Activated T-cell treated with anti-CD3 and anti-CD28 coated beads, Interleukin-2, amount 50 U/mL, for 4 hours (primary cell): ENCODE measurements at regions not wholly inside any gene's neighbourhood (a gene's known extent, or its start where the extent isn't known, plus 50 kb on each side); places are given as distances from the start of the nearest gene placed in this dataset.

Experiments used
- ATAC-seq, 2 donors: fragments of 200-7000 bp; cut with Tn5 transposase; one replicate each; pipeline ENCODE4 v1.10.0; 2021
- DNase-seq: peaks from one replicate; pipeline ENCODE4 v3.0.0-alpha.2; 2020
- H3K27me3 Mint-ChIP-seq: one replicate; pipeline ENCODE4 v1.8.0; 2021; ENCODE audit warnings: low read depth, mixed read lengths
- H3K36me3 Mint-ChIP-seq: one replicate; pipeline ENCODE4 v1.8.0; 2022; ENCODE audit warnings: mixed read lengths; ENCODE audit not compliant: insufficient read depth
- H3K4me1 Mint-ChIP-seq: one replicate; pipeline ENCODE4 v1.8.0; 2021; ENCODE audit warnings: low read depth, mixed read lengths
- H3K4me3 Mint-ChIP-seq: one replicate; pipeline ENCODE4 v1.8.0; 2021; ENCODE audit warnings: mild to moderate bottlenecking, moderate library complexity, mixed read lengths
- H3K9me3 Mint-ChIP-seq: one replicate; pipeline ENCODE4 v1.8.0; 2021; ENCODE audit warnings: mixed read lengths

GRCh38 chr7:42987648-42988214 lies 55.6 kb downstream of the MRPL32 start:
- ATAC-seq (no peak), DNase-seq (no peak)
- Mint-ChIP-seq H3K4me1 (no peaks in the 10 kb centered on the region), H3K27me3 (peaks cover 20% of the 10 kb centered on the region), H3K36me3 (no peaks in the 10 kb centered on the region), H3K4me3 (no peak overlapping the region), H3K9me3 (peaks cover 4% of the 10 kb centered on the region)

- no peak for DNase-seq
- no peak for ATAC-seq
- peaks cover 18% of the 10 kb centered on the region for H3K27me3 Mint-ChIP-seq
- H3K9me3 Mint-ChIP-seq: no peaks in the 10 kb centered on the region
- no peaks in the 10 kb centered on the region for H3K36me3 Mint-ChIP-seq
- H3K4me3 Mint-ChIP-seq: no peak overlapping the region
- no peaks in the 10 kb centered on the region for H3K4me1 Mint-ChIP-seq
Measured at GRCh38 chr7:42991024-42991423, 58.8 kb downstream of the MRPL32 start.

GRCh38 chr7:42991913-42992591 lies 59.9 kb downstream of the MRPL32 start:
- Mint-ChIP-seq H3K4me1 (no peaks in the 10 kb centered on the region), H3K36me3 (no peaks in the 10 kb centered on the region), H3K27me3 (peaks cover 14% of the 10 kb centered on the region), H3K4me3 (no peak overlapping the region), H3K9me3 (no peaks in the 10 kb centered on the region)
- no peak for ATAC-seq
- DNase-seq: no peak

DNA sequence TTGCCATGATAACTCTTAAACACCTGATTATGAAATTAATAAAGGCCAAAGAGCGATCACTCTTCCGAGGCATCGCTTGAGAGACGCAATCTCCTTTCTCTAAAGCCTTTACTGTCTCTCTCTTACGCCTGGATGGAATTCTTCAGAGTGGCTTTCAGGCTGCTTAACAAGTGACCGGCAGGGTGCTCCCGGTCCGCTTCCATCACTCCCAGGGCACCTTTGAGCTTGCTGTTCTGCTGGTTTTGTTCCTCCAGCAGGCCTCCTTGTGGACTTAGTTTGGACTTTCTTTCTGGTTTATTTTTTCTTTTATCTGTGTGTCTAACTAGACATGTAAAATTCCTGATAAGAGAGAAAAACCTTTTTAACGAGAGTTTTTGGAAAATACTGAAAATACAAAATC lies 60.9 kb downstream of the MRPL32 start:
- Mint-ChIP-seq H3K27me3 (peaks cover 12% of the 10 kb centered on the region), H3K9me3 (no peaks in the 10 kb centered on the region), H3K4me3 (no peak overlapping the region), H3K36me3 (no peaks in the 10 kb centered on the region), H3K4me1 (no peaks in the 10 kb centered on the region)
- DNase-seq: no peak
- no peak for ATAC-seq

GRCh38 chr7:42994096-42994495 lies 61.9 kb downstream of the MRPL32 start:
- H3K4me3 Mint-ChIP-seq: no peak overlapping the region
- ATAC-seq: no peak
- DNase-seq: no peak
- H3K9me3 Mint-ChIP-seq: no peaks in the 10 kb centered on the region
- no peaks in the 10 kb centered on the region for H3K36me3 Mint-ChIP-seq
- peaks cover 15% of the 10 kb centered on the region for H3K27me3 Mint-ChIP-seq
- no peaks in the 10 kb centered on the region for H3K4me1 Mint-ChIP-seq

DNA sequence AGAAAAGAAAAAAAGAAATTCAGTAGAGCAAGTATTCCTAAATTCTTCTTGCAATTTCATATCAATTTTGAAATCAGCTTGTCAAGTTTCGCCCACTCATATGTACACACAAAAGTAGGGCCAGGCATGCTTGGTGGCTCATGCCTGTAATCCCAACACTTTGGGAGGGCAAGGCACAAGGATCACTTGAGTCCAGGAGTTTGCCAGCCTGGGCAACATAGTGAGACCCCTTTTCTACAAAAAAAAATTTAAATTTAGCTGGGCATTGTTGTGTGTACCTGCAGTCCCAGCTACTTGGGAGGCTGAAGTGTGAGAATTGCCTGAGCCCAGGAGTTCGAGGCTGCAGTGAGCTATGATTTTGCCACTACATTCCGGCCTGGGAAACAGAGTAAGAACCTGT lies 65.4 kb downstream of the MRPL32 start:
- peaks cover 6% of the 10 kb centered on the region for H3K27me3 Mint-ChIP-seq
- ATAC-seq (no peak), DNase-seq (no peak)
- H3K4me1 Mint-ChIP-seq: no peaks in the 10 kb centered on the region
- no peaks in the 10 kb centered on the region for H3K9me3 Mint-ChIP-seq
- H3K36me3 Mint-ChIP-seq: no peaks in the 10 kb centered on the region
- H3K4me3 Mint-ChIP-seq: no peak overlapping the region

GRCh38 chr7:43004082-43004481 lies 71.9 kb downstream of the MRPL32 start:
- ATAC-seq (no peak), DNase-seq (no peak)
- peaks cover 14% of the 10 kb centered on the region for H3K27me3 Mint-ChIP-seq
- no peaks in the 10 kb centered on the region for H3K36me3 Mint-ChIP-seq
- no peak overlapping the region for H3K4me3 Mint-ChIP-seq
- H3K4me1 Mint-ChIP-seq: peaks cover 5% of the 10 kb centered on the region
- no peaks in the 10 kb centered on the region for H3K9me3 Mint-ChIP-seq

GRCh38 chr7:43006008-43006407 lies 73.8 kb downstream of the MRPL32 start:
- H3K4me1 Mint-ChIP-seq: peaks cover 5% of the 10 kb centered on the region
- DNase-seq (no peak), ATAC-seq (no peak)
- H3K36me3 Mint-ChIP-seq: no peaks in the 10 kb centered on the region
- no peak overlapping the region for H3K4me3 Mint-ChIP-seq
- no peaks in the 10 kb centered on the region for H3K9me3 Mint-ChIP-seq
- peaks cover 14% of the 10 kb centered on the region for H3K27me3 Mint-ChIP-seq

GRCh38 chr7:43010061-43010460 lies 77.9 kb downstream of the MRPL32 start:
- Mint-ChIP-seq H3K36me3 (no peaks in the 10 kb centered on the region), H3K27me3 (peaks cover 16% of the 10 kb centered on the region), H3K9me3 (peaks cover 8% of the 10 kb centered on the region), H3K4me3 (no peak overlapping the region), H3K4me1 (no peaks in the 10 kb centered on the region)
- ATAC-seq (no peak), DNase-seq (no peak)

GRCh38 chr7:43011879-43012278 lies 79.7 kb downstream of the MRPL32 start:
- peaks cover 8% of the 10 kb centered on the region for H3K9me3 Mint-ChIP-seq
- peaks cover 11% of the 10 kb centered on the region for H3K27me3 Mint-ChIP-seq
- no peak overlapping the region for H3K4me3 Mint-ChIP-seq
- DNase-seq (no peak), ATAC-seq (no peak)
- no peaks in the 10 kb centered on the region for H3K4me1 Mint-ChIP-seq
- no peaks in the 10 kb centered on the region for H3K36me3 Mint-ChIP-seq

- no peak for ATAC-seq
- Mint-ChIP-seq H3K4me1 (no peaks in the 10 kb centered on the region), H3K27me3 (peaks cover 15% of the 10 kb centered on the region), H3K9me3 (peaks cover 8% of the 10 kb centered on the region), H3K36me3 (no peaks in the 10 kb centered on the region), H3K4me3 (no peak overlapping the region)
- no peak for DNase-seq
Measured at GRCh38 chr7:43014406-43014805, 82.2 kb downstream of the MRPL32 start.

- peaks cover 17% of the 10 kb centered on the region for H3K27me3 Mint-ChIP-seq
- ATAC-seq (no peak), DNase-seq (no peak)
- H3K36me3 Mint-ChIP-seq: no peaks in the 10 kb centered on the region
- H3K4me1 Mint-ChIP-seq: no peaks in the 10 kb centered on the region
- no peak overlapping the region for H3K4me3 Mint-ChIP-seq
- H3K9me3 Mint-ChIP-seq: peaks cover 8% of the 10 kb centered on the region
Measured at GRCh38 chr7:43015301-43015700, 83.1 kb downstream of the MRPL32 start.

DNA sequence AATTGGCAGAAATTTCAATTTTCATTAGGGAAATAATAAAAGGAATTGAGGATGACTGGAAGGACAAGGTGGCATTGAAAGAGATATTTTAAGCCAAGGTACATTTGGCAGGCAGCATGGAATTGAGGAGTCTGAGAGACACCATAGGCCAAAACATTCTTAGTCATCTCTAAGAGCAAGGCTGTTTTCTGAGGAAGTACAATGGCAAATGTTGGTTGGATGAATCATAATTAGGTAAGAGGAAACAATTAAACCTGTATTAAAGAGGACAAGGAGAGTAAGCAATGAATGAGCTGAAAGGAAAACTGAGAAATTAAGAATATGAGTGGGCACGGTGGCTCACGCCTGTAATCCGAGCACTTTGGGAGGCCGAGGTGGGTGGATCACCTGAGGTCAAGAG lies 86.3 kb downstream of the MRPL32 start:
- no peaks in the 10 kb centered on the region for H3K4me1 Mint-ChIP-seq

GRCh38 chr7:43021431-43021830 lies 89.3 kb downstream of the MRPL32 start:
- H3K36me3 Mint-ChIP-seq: no peaks in the 10 kb centered on the region
- ATAC-seq: no peak
- no peak for DNase-seq
- no peak overlapping the region for H3K4me3 Mint-ChIP-seq
- no peaks in the 10 kb centered on the region for H3K4me1 Mint-ChIP-seq
- H3K27me3 Mint-ChIP-seq: peaks cover 8% of the 10 kb centered on the region
- no peaks in the 10 kb centered on the region for H3K9me3 Mint-ChIP-seq

More for the DNA sequence above, 86.3 kb downstream of the MRPL32 start:
- DNase-seq (no peak), ATAC-seq (no peak)
- H3K4me3 Mint-ChIP-seq: no peak overlapping the region
- peaks cover 8% of the 10 kb centered on the region for H3K27me3 Mint-ChIP-seq
- no peaks in the 10 kb centered on the region for H3K36me3 Mint-ChIP-seq
- H3K9me3 Mint-ChIP-seq: no peaks in the 10 kb centered on the region

DNA sequence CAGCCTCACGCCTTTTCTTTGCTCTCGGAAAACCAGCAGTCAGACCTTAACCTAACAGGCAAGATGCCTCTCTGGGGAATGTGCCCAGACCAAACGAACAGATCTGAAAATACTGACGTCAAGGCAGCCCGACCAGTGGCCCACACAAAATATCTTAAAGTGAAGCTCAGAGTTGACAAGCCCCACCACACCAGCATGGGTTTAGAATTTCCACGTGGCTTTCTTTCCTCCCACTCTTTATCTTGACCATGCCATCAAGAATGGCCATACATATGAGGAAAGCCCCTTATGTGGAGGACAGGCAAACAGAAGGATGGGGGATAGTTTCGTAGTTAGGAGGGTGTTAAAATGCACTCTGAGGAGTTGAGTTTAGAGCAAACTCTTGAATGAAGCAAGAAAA lies 89.8 kb downstream of the MRPL32 start:
- no peak for ATAC-seq
- peaks cover 8% of the 10 kb centered on the region for H3K27me3 Mint-ChIP-seq

More for the DNA sequence above, 89.8 kb downstream of the MRPL32 start:
- Mint-ChIP-seq H3K36me3 (no peaks in the 10 kb centered on the region), H3K4me1 (no peaks in the 10 kb centered on the region), H3K4me3 (no peak overlapping the region), H3K9me3 (no peaks in the 10 kb centered on the region)
- no peak for DNase-seq
